Lung (tissue), 11 donors: ENCODE measurements at regions not wholly inside any gene's neighbourhood (a gene's known extent, or its start where the extent isn't known, plus 50 kb on each side); places are given as distances from the start of the nearest gene placed in this dataset.
"Not testable (repeated sequence)": the region's sequence is repeated elsewhere in the genome, so short reads cannot be mapped to it uniquely, and the experiment has no call there.

ENCODE experiments used
- ATAC-seq: fragments of 200-7000 bp; cut with Tn5 transposase; one replicate; pipeline ENCODE4 v1.9.1; 2020; ENCODE audit warnings: moderate number of reproducible peaks; ENCODE audit not compliant: insufficient read depth, low FRiP score
- DNase-seq, 3 donors: peaks; one replicate each; pipeline ENCODE4 v3.0.0-alpha.2; 2013 to 2017
- H3K27ac ChIP-seq, 2 donors: one replicate each; pipeline ENCODE4 v1.5.1; 2013; ENCODE audit warnings: mild to moderate bottlenecking in 2 of 2, moderate library complexity in 2 of 2, control low read depth in 1 of 2, inconsistent platforms in 1 of 2, low read depth in 1 of 2, low read length in 1 of 2
- H3K27me3 ChIP-seq, 3 donors: one replicate each; pipeline ENCODE4 v1.5.1; 2013; ENCODE audit warnings: low read length in 2 of 3; ENCODE audit not compliant: control insufficient read depth in 3 of 3, insufficient read depth in 3 of 3
- H3K36me3 ChIP-seq, 4 donors: one replicate each; pipeline ENCODE4 v1.5.1; 2013; ENCODE audit warnings: low read length in 4 of 4, mild to moderate bottlenecking in 1 of 4, moderate library complexity in 1 of 4; ENCODE audit not compliant: control insufficient read depth in 4 of 4, insufficient read depth in 4 of 4
- H3K4me1 ChIP-seq, 5 donors: one replicate each; pipeline ENCODE4 v1.5.1; 2013; ENCODE audit warnings: low read length in 5 of 5, mild to moderate bottlenecking in 2 of 5, moderate library complexity in 1 of 5; ENCODE audit not compliant: control insufficient read depth in 5 of 5, insufficient read depth in 5 of 5
- H3K4me3 ChIP-seq: one replicate; pipeline ENCODE4 v1.5.1; 2013; ENCODE audit warnings: mild to moderate bottlenecking, control low read depth, moderate library complexity
- H3K9ac ChIP-seq, 2 donors: one replicate each; pipeline ENCODE4 v1.5.1; 2013; ENCODE audit warnings: low read length in 2 of 2, control low read depth in 1 of 2; ENCODE audit not compliant: insufficient read depth in 1 of 2
- H3K9me3 ChIP-seq, 4 donors: one replicate each; pipeline ENCODE4 v1.5.1; 2013; ENCODE audit warnings: low read length in 3 of 4, mild to moderate bottlenecking in 1 of 4, moderate library complexity in 1 of 4; ENCODE audit not compliant: control insufficient read depth in 4 of 4, insufficient read depth in 3 of 4
- WGBS, 2 donors: extraction: QIAGEN DNeasy Blood & Tissue Kit; methylation state at CpG; one replicate each; pipeline ENCODE4 v1.1.7; 2013; 5-methylcytosine and 5-hydroxymethylcytosine counted together
- TF ChIP-seq, protein P1 (sequence below): IDR thresholded peaks from 2 replicates; pipeline ENCODE4 v1.5.1; 2012; ENCODE audit warnings: mild to moderate bottlenecking; ENCODE audit errors: control extremely low read depth, extremely low read depth
- donor health status: control.
- donor health status: control.
- donor health status: Bipolar disorder and iron deficiency.
- donor health status: healthy.
- donor health status: DM: yes; HTN: yes; CAD: no.

DNA sequence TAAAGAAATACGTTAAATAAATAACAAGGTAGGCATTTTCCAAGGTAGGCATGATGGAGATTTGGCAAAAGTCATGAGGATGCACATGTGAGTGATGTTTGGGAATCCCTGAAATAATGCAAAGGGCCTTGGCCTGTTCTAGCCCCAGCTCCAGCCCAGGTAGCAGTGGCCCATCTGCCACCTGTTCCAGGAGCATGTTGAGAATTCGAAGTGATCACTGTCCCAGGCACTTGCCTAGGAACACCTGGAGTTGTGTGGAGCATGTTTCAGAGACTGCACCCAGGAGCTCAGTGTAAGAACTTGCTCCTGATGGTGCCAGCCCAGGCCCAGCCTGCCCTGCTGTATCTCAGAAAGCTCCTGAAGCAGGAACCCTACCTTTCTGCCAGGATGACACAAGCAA lies 201.4 kb downstream of the NPIPB11 start:
- H3K4me3 ChIP-seq, DNase-seq, H3K36me3 ChIP-seq, H3K27ac ChIP-seq, ATAC-seq, H3K27me3 ChIP-seq, H3K9ac ChIP-seq, H3K9me3 ChIP-seq: not testable (repeated sequence)
- H3K4me1 ChIP-seq: peaks cover 0 to 21% (median 2%) of the 10 kb centered on the region in 5 donors
- WGBS, 2 donors: 96 to 97% methylated on average over 2 of the region's 2 CpGs

DNA sequence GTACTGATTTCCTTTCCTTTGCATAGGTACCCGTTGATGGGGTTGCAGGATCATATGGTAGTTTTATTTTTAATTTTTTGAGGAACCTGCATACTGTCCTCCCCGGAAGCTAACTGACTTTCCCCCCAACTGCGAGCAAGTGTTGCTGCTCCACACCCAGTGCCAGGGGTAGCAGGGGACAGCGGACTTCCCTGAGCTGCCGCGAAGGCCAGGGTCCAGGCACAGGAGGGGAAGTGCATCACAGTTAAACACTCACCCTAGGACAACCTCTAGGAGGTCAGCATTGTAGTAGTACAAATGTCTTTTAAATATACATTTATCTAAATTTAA lies 201.7 kb downstream of the NPIPB11 start:
- 90 to 93% methylated on average over 6 of the region's 6 CpGs for WGBS, 2 donors

DNA sequence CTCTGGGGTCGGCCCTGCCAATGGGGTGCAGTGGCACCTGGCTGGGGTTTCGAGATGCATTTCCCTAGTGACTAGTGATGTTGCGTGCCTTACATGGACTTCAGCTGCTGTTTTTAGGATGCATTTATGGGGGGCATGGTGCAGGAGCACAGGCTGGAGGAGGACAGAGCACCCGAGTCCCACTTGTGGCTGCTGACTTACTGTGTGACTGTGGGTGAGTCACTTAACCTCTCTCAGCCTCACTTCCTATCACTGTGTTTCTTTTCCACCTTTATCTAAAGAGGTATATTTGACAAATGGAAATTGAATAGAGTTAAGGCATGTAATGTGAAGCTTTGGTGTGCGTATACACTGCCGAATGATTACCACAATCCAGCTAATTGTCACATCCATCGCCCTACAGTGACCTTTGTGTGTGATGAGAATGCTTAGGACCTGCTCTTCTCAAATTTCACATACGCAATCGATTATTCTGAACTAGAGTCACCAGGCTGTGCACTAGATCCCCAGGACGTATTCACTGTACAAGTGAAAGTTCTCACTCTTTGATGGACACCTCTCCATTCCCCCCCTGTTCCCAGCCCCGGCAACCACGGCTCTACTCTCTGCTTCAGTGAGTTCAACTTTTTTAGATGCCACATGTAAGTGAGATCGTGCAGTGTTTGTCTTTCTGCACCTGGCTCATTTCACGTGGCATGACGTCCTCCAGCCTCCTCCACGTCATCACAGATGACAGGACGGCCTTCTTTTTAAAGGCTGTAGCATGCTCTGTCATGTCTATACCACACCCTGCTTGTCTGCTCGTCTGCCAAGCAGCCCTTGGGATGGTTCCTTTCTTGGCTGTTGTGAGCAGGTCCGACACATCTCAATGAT lies 202.3 kb downstream of the NPIPB11 start:
- not testable (repeated sequence) for DNase-seq, H3K9ac ChIP-seq, H3K4me3 ChIP-seq, H3K27me3 ChIP-seq, H3K9me3 ChIP-seq, ATAC-seq, H3K36me3 ChIP-seq, H3K27ac ChIP-seq
- WGBS, 2 donors: 85 to 96% methylated on average over 19 of the region's 19 CpGs
- H3K4me1 ChIP-seq: peaks cover 0 to 30% (median 5%) of the 10 kb centered on the region in 5 donors

More for the DNA sequence above, 201.7 kb downstream of the NPIPB11 start:
- Histone ChIP-seq H3K9me3 (no peaks in the 10 kb centered on the region), H3K4me1 (peaks cover 0 to 24% (median 2%) of the 10 kb centered on the region in 5 donors), H3K27me3 (no peaks in the 10 kb centered on the region), H3K4me3 (no peak overlapping the region), H3K27ac (no peak overlapping the region), H3K36me3 (no peaks in the 10 kb centered on the region), H3K9ac (no peak overlapping the region)
- no peak for DNase-seq
- ATAC-seq: no peak
- TF ChIP-seq, protein P1, sequence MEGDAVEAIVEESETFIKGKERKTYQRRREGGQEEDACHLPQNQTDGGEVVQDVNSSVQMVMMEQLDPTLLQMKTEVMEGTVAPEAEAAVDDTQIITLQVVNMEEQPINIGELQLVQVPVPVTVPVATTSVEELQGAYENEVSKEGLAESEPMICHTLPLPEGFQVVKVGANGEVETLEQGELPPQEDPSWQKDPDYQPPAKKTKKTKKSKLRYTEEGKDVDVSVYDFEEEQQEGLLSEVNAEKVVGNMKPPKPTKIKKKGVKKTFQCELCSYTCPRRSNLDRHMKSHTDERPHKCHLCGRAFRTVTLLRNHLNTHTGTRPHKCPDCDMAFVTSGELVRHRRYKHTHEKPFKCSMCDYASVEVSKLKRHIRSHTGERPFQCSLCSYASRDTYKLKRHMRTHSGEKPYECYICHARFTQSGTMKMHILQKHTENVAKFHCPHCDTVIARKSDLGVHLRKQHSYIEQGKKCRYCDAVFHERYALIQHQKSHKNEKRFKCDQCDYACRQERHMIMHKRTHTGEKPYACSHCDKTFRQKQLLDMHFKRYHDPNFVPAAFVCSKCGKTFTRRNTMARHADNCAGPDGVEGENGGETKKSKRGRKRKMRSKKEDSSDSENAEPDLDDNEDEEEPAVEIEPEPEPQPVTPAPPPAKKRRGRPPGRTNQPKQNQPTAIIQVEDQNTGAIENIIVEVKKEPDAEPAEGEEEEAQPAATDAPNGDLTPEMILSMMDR: no peak

DNA sequence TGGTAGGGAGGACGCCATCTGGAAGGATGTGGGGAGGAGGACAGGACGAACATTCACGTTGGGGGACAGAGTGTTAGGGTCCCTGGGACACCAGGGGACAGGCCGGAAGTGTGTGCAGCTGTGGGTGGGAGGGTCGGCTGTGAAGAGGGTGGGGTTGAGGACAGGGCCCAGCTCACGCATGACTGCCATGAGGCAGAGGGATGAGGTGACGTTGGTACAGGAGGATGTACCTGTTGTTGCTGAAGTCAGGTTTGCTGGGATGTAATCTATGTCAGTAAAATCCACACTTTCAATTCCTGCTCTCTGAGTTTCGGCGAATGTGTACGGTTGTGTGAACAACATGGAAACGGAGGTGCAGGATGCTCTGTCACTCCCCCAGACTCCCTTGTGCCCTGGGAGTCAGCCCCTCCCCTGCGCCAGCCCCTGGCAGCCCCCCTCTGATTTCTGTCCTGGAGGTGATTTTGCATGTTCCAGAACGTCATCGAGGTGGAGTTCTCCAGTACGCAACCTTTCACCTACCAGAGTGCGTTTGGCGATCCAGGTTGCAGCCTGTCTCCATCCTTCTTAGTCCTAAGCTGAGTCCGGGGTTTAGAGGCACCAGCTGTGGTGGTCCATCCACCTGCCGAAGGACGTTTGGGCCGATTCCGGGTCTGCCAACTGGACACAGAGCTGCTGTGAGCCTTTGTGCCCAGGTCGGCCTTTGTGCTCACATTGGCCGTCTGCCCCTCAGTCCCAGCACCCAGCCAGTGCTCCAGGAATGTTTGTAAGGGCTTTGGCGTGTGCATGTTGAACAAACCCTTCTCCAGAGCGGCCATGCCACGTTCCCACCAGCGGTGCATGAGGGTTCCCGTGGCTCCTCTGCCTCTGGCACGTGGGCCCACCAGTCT lies 203.2 kb downstream of the NPIPB11 start:
- not testable (repeated sequence) for H3K4me3 ChIP-seq, ATAC-seq, H3K27ac ChIP-seq, H3K36me3 ChIP-seq, H3K27me3 ChIP-seq, DNase-seq, H3K9ac ChIP-seq, H3K9me3 ChIP-seq
- WGBS, 2 donors: 89 to 92% methylated on average over 29 to 30 of the region's 30 CpGs
- H3K4me1 ChIP-seq: peaks cover 0 to 35% (median 7%) of the 10 kb centered on the region in 5 donors

DNA sequence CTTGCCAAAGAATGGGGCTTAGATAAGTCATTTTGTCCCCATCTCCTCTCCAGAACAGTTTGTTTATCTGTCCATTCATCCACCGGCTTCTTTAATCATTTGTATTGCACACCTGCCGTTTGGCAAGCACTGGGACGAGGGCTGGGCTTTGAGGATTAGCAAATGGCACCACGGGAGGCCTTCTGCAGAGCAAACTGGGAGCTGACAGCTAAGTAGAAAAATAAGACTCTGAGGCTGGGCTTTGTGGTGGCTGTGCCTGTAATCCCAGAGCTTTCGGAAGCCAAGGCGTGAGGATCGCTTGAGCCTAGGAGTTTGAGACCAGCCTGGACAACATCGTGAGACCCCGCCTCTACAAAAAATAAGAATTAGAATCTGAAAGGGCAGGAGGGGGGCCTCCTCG lies 203.9 kb downstream of the NPIPB11 start:
- ATAC-seq, H3K27ac ChIP-seq, H3K36me3 ChIP-seq, H3K27me3 ChIP-seq, H3K9ac ChIP-seq, H3K9me3 ChIP-seq, H3K4me3 ChIP-seq, DNase-seq: not testable (repeated sequence)
- 73% methylated on average over 9 to 10 of the region's 10 CpGs for WGBS, 2 donors
- H3K4me1 ChIP-seq: peaks cover 0 to 35% (median 7%) of the 10 kb centered on the region in 5 donors

DNA sequence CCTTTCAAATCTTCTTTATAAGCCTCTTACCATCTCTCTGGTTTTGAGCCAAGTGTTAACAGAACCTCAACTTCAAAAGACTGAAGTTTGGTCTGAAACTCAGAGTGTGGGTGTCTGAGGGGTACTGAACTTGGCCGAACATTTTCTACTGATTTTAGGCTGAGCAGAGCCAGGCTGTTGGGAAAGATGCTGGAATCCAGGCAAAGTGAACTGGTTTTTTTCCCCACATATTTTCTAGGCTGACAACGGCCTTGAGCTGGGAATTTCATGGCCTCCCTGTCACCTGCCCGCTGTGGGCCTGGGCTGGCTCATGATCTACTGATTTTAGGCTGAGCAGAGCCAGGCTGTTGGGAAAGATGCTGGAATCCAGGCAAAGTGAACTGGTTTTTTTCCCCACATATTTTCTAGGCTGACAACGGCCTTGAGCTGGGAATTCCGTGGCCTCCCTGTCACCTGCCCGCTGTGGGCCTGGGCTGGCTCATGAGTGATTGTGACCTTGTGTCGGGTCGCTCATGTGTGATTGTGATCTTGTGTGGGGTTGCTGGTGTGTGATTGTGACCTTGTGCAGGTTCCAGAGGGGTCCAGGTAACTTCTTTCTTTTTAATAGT lies 204.4 kb downstream of the NPIPB11 start:
- ATAC-seq: peak; percentile 29
- WGBS, 2 donors: 58 to 80% methylated on average over 8 of the region's 8 CpGs
- DNase-seq: peak; percentile 62 to 69 (median 64)

More for the DNA sequence above, 204.4 kb downstream of the NPIPB11 start:
- H3K27ac ChIP-seq, H3K9me3 ChIP-seq, H3K36me3 ChIP-seq, H3K4me3 ChIP-seq, H3K9ac ChIP-seq, H3K27me3 ChIP-seq: not testable (repeated sequence)
- peaks cover 0 to 35% (median 7%) of the 10 kb centered on the region in 5 donors for H3K4me1 ChIP-seq
